ENCODE measurements at regions not wholly inside any gene's neighbourhood (a gene's known extent, or its start where the extent isn't known, plus 50 kb on each side); places are given as distances from the start of the nearest gene placed in this dataset.

DNA sequence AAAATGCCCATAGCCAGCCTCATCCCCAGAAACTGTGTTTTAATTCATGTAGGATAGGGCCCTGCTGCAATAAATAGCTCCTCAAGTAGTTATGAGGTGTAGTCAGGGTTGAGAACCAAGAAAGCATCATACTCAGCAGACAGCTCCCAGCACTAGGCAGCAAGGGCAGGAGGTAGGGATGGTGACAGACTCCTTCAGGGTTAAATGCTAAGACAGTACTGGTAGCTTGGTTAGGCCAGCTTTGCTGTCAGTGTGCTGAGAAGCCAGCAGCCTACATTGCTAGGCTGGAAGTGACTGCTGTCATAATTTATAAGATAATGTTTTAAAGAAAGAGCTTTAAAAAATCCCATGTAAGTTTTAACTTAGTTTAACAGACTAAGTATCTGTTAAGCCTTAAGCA is 113.9 kb upstream of the IMMP2L start (continued):
- TF ChIP-seq, protein P1, sequence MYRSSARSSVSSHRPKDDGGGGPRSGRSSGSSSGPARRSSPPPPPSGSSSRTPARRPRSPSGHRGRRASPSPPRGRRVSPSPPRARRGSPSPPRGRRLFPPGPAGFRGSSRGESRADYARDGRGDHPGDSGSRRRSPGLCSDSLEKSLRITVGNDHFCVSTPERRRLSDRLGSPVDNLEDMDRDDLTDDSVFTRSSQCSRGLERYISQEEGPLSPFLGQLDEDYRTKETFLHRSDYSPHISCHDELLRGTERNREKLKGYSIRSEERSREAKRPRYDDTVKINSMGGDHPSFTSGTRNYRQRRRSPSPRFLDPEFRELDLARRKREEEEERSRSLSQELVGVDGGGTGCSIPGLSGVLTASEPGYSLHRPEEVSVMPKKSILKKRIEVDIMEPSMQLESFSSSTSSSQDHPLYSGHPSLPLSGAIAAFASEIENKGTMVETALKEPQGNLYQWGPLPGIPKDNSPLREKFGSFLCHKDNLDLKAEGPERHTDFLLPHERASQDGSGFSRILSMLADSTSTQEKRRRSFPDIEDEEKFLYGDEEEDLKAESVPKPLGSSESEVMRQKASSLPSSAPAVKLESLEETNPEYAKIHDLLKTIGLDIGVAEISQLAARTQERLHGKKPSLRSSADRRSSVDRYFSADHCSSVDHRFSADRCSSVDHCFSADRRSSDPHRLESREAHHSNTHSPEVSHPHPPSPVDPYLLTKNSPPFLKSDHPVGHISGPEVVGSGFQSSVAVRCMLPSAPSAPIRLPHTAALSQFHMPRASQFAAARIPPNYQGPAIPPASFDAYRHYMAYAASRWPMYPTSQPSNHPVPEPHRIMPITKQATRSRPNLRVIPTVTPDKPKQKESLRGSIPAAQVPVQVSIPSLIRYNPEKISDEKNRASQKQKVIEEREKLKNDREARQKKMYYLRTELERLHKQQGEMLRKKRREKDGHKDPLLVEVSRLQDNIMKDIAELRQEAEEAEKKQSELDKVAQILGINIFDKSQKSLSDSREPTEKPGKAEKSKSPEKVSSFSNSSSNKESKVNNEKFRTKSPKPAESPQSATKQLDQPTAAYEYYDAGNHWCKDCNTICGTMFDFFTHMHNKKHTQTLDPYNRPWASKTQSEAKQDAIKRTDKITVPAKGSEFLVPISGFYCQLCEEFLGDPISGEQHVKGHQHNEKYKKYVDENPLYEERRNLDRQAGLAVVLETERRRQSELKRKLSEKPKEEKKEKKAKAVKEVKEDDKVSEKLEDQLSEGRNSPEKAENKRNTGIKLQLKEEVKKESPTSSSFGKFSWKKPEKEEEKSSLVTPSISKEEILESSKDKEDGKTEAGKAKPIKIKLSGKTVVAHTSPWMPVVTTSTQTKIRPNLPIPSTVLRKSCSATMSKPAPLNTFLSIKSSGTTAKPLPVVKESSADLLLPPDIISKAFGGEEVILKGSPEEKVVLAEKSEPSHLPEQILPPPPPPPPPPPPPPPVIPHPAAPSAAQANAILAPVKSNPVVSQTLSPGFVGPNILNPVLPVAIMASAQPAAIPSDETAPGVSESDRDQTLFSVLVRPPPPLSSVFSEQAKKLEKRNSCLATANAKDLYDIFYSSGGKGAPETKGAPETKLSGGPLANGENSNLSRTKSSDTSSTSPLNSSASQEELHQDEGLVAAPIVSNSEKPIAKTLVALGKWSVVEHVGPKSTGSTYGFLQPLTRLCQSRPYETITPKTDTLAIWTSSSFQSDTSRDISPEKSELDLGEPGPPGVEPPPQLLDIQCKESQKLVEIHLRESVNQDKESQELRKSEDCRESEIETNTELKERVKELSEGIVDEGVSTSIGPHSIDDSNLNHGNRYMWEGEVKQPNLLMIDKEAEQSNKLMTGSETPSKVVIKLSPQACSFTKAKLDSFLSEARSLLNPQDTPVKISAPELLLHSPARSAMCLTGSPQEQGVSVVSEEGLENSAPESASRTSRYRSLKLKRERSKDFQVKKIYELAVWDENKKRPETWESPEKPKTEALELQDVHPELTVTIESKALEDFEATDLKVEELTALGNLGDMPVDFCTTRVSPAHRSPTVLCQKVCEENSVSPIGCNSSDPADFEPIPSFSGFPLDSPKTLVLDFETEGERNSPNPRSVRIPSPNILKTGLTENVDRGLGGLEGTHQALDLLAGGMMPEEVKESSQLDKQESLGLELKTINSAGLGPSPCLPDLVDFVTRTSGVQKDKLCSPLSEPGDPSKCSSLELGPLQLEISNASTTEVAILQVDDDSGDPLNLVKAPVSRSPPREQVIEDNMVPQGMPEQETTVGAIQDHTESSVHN (IDR thresholded peaks at IDR 0.05; ENCODE audit: borderline replicate concordance in 1 of 2, low read depth in 1 of 2) = no peak
- TF ChIP-seq THRAP3 (IDR thresholded peaks at IDR 0.05; ENCODE audit: borderline replicate concordance) (no peak), MTA2 (IDR thresholded peaks at IDR 0.05; ENCODE audit: low read depth) (no peak), SRSF9 (IDR thresholded peaks at IDR 0.05; ENCODE audit: borderline replicate concordance, low read depth, low read length) (no peak), SIX5 (IDR thresholded peaks at IDR 0.05; ENCODE audit: borderline replicate concordance in 1 of 2, insufficient read depth in 1 of 2, low read depth in 1 of 2, low read length in 2 of 2) (no peak)
- TF ChIP-seq, protein P2, sequence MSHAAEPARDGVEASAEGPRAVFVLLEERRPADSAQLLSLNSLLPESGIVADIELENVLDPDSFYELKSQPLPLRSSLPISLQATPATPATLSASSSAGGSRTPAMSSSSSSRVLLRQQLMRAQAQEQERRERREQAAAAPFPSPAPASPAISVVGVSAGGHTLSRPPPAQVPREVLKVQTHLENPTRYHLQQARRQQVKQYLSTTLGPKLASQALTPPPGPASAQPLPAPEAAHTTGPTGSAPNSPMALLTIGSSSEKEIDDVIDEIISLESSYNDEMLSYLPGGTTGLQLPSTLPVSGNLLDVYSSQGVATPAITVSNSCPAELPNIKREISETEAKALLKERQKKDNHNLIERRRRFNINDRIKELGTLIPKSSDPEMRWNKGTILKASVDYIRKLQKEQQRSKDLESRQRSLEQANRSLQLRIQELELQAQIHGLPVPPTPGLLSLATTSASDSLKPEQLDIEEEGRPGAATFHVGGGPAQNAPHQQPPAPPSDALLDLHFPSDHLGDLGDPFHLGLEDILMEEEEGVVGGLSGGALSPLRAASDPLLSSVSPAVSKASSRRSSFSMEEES (CRISPR knock-in tag; IDR thresholded peaks at IDR 0.05) = no peak
